GM12872 (cell line): ENCODE measurements at regions not wholly inside any gene's neighbourhood (a gene's known extent, or its start where the extent isn't known, plus 50 kb on each side); places are given as distances from the start of the nearest gene placed in this dataset.

Experiments used
- TF ChIP-seq, protein P1 (sequence below): IDR thresholded peaks from 3 replicates; pipeline ENCODE4 v1.5.1; 2011; ENCODE audit warnings: low read depth, mild to moderate bottlenecking, low read length, moderate library complexity; ENCODE audit not compliant: insufficient read depth

DNA sequence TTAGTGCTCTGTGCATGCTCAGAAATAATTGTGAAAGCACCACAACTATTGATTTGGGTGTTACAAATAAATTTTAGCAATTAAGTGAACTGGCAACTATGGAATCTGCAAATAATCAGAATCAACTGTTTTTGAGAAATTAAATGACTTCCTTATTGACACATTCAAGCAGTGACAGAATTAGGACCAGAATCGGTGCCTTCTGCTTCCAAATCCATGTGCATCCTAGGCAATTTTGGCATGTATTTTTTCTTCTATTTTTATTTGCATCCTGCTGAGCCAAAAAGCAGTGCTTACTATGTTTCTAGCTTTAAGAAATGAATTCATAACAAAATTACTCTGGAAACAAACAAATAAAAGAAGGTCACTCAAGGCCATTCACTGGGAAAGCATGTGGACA is 408.2 kb downstream of the GXYLT1 start:
- TF ChIP-seq, protein P1, sequence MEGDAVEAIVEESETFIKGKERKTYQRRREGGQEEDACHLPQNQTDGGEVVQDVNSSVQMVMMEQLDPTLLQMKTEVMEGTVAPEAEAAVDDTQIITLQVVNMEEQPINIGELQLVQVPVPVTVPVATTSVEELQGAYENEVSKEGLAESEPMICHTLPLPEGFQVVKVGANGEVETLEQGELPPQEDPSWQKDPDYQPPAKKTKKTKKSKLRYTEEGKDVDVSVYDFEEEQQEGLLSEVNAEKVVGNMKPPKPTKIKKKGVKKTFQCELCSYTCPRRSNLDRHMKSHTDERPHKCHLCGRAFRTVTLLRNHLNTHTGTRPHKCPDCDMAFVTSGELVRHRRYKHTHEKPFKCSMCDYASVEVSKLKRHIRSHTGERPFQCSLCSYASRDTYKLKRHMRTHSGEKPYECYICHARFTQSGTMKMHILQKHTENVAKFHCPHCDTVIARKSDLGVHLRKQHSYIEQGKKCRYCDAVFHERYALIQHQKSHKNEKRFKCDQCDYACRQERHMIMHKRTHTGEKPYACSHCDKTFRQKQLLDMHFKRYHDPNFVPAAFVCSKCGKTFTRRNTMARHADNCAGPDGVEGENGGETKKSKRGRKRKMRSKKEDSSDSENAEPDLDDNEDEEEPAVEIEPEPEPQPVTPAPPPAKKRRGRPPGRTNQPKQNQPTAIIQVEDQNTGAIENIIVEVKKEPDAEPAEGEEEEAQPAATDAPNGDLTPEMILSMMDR, result no peak

DNA sequence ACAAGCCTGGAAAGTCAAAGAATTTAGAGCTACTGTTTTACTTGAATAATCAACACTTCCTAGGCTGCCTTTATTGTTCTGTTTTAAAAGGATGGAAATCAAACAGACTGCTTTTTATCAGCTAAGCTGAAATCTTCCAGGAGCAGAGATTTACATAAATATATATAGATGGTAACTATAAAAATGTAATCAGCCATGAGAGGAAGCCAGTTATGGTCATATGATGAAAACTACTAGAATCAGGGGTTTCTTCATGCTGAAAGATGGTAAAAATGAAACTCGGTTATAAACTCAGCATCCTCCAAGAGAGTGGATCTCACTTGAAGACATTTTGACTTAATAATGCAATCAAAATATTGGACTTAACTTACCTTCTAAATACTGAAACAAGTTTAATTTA is 413.0 kb downstream of the GXYLT1 start:
- TF ChIP-seq, protein P1, result no peak

DNA sequence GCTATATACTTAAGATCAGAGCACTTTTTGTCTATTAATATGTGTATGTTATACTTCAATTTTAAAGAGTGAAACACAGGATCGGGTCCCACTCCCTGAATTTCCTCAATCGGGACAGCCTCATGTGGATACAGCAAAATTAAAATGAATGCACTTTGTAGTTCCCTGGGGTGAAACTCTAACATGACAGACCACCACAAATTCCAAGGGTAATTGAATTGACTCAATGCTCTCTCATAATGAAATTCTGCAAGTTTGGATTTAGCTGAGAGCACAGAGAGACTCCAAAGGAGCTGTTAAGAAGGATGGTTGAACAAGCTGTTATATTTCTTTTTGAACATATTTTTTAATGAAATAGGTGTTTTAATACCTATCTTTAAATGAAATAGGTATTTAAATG is 413.6 kb downstream of the GXYLT1 start:
- TF ChIP-seq, protein P1, result no peak

DNA sequence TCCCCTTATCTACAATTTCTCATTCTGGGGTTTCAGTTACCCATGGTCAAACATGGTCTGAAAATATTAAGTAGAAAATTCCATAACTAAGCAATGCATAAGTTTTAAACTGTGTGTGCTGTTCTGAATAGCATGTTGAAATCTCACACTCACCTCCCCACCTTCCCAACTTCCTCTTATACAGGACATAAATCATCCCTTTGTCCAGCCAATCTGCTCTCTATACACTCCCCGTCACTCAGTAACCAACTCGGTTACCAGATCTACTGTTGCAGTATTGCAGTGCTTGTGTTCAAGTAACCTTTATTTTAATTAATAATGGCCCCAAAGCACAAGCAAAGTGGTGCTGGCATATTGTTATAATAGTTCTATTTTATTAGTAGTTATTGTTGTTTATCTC is 420.5 kb downstream of the GXYLT1 start:
- TF ChIP-seq, protein P1, result no peak

DNA sequence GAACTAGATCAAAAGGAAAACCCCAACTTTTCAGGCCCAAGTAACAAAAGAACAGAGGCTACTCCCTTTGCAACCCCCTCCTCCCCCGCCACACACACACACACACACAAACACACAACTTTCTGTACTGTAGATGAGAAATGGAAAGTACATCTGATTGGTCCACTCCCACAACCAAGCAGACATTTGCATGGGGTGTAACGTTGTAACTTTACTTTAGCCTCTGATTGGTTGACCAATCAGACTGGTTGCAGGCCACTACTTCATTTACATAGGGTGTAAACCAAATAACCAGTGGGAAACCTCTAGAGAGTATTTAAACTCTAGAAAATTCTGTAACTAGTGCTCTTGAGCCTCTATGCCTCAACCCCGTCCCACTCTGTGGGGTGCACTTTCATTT is 425.5 kb downstream of the GXYLT1 start:
- TF ChIP-seq, protein P1, result no peak

DNA sequence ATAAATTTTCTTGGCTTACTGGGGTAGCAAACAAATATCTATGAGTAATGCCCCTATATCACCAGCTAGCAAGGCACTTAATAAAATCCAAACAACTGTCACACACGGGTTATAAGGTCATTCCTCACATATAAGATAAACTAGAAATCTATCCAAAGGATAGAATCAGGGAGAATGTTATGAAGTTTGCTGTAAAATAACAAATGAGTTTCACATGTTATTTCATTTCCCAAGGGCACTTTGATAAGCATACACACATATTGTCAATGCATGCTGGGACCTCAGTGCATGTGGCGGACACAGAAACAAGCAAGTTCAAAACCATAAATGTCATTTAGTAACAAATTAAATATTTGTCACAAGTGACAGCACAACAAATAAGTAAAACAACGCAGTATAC is 429.4 kb downstream of the GXYLT1 start:
- TF ChIP-seq, protein P1, result no peak

DNA sequence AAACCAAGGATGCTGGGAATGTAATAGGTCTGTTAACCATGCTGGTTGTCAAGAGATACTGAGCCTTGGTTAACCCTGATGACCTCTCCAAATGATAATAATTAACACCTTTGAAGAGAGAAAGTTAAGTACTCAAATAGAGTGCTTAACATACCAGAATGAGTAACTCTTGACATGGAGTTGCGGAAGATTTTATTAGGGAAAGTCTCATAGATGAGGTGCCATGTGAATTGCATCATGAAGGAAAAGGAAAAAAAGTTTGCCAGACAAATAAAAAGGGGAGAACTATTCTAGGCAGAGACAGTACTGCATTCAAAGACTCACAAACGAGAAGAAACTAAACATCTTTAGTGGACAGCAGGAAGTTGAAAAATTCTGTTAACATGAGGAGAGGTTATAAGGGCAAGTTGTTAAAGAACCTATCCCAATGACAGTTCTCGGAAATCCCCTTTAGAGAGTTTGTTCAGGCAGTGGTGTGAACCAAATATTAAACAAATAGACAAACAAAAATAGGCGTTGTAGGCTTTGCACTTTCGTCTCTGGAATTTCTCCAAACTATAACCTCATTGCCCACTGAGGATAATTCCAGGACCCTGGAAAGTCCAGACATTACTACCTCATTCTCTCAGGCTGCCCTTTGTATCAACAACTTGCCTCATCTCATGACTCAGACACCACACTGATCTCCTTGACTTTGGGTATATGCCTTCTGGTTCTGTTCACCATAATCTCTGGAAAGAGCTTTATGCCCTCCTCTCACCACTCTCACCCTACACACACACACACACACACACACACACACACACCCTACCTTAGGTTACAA is 435.0 kb downstream of the GXYLT1 start:
- TF ChIP-seq, protein P1, result no peak
